Osteoblast (primary cell): ENCODE measurements at regions not wholly inside any gene's neighbourhood (a gene's known extent, or its start where the extent isn't known, plus 50 kb on each side); places are given as distances from the start of the nearest gene placed in this dataset.

Experiments used
- DNase-seq: peaks from one replicate; pipeline ENCODE4 v3.0.0; 2011; ENCODE audit warnings: low spot score, mixed read lengths; ENCODE audit not compliant: insufficient read length; ENCODE audit errors: missing footprints
- H2AFZ ChIP-seq: 2 replicates; pipeline ENCODE4 v1.6.0; 2011; ENCODE audit warnings: mild to moderate bottlenecking, low read length
- H3K27ac ChIP-seq: 2 replicates; pipeline ENCODE4 v1.5.1; 2011; ENCODE audit warnings: mild to moderate bottlenecking, low read depth, low read length, moderate library complexity
- H3K27me3 ChIP-seq: 2 replicates; pipeline ENCODE4 v1.6.0; 2012; ENCODE audit warnings: mild to moderate bottlenecking, control low read depth, inconsistent platforms, low read length, moderate library complexity; ENCODE audit not compliant: insufficient read depth
- H3K36me3 ChIP-seq: 2 replicates; pipeline ENCODE4 v1.5.1; 2011; ENCODE audit warnings: mild to moderate bottlenecking, low read length, control low read depth, moderate library complexity; ENCODE audit not compliant: insufficient read depth
- H3K4me1 ChIP-seq: 2 replicates; pipeline ENCODE4 v1.5.1; 2011; ENCODE audit warnings: mild to moderate bottlenecking, low read length, control low read depth, moderate library complexity; ENCODE audit not compliant: insufficient read depth
- H3K4me2 ChIP-seq: 2 replicates; pipeline ENCODE4 v1.6.0; 2011; ENCODE audit warnings: mild to moderate bottlenecking, low read length; ENCODE audit not compliant: insufficient read depth
- H3K4me3 ChIP-seq: fragments of 200-600 bp; sonication (generic); 3 replicates; pipeline ENCODE4 v1.5.1; 2012; ENCODE audit warnings: mild to moderate bottlenecking, low read length, inconsistent platforms; ENCODE audit not compliant: insufficient read depth
- H3K79me2 ChIP-seq: 2 replicates; pipeline ENCODE4 v1.6.0; 2012; ENCODE audit warnings: mild to moderate bottlenecking, low read length, control low read depth, inconsistent platforms; ENCODE audit not compliant: insufficient read depth
- H3K9me3 ChIP-seq: 2 replicates; pipeline ENCODE4 v1.5.1; 2011; ENCODE audit warnings: low read depth, low read length, control low read depth
- H4K20me1 ChIP-seq: 2 replicates; pipeline ENCODE4 v1.6.0; 2012; ENCODE audit warnings: mild to moderate bottlenecking, low read length, control low read depth; ENCODE audit not compliant: insufficient read depth
- CTCF ChIP-seq: IDR thresholded peaks from 2 replicates; pipeline ENCODE4 v1.5.1; 2011; ENCODE audit warnings: mild to moderate bottlenecking, low read depth, low read length, moderate library complexity; ENCODE audit errors: extremely low read depth

DNA sequence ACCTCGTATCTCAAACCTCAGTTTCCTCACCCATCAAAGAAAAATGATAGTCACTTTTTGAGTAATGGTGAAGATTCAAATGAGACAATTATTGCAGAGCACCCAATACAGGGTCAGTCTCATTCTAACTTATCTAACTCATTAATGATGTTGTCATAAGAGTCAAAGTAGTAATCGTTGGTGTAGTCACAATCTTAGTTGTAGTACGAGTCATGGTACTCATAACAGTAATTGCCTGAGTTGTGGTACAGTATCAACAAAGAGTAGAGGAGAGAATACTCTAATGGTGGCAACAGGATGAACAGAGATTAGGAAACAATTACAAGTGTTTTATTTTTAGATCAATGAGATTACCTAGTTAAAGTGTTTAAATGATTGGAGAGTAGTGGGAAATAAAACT lies 93.6 kb upstream of the TMTC2 start:
- DNase-seq: no peak
- H3K4me1 ChIP-seq: no peaks in the 10 kb centered on the region
- H3K4me2 ChIP-seq: no peak overlapping the region
- no peaks in the 10 kb centered on the region for H3K9me3 ChIP-seq
- no peak overlapping the region for H3K4me3 ChIP-seq
- H4K20me1 ChIP-seq: no peaks in the 10 kb centered on the region
- no peak overlapping the region for H3K27ac ChIP-seq
- H2AFZ ChIP-seq: no peak overlapping the region
- no peak for TF ChIP-seq CTCF
- no peaks in the 10 kb centered on the region for H3K27me3 ChIP-seq
- no peaks in the 10 kb centered on the region for H3K79me2 ChIP-seq
- H3K36me3 ChIP-seq: no peaks in the 10 kb centered on the region

- no peaks in the 10 kb centered on the region for H3K4me1 ChIP-seq
- no peaks in the 10 kb centered on the region for H3K27me3 ChIP-seq
- H3K79me2 ChIP-seq: no peaks in the 10 kb centered on the region
- no peaks in the 10 kb centered on the region for H4K20me1 ChIP-seq
- no peak overlapping the region for H3K4me3 ChIP-seq
- no peaks in the 10 kb centered on the region for H3K36me3 ChIP-seq
- H3K4me2 ChIP-seq: no peak overlapping the region
- no peak overlapping the region for H3K27ac ChIP-seq
- no peak overlapping the region for H2AFZ ChIP-seq
- DNase-seq: peak; percentile 48
- TF ChIP-seq CTCF: no peak
- no peaks in the 10 kb centered on the region for H3K9me3 ChIP-seq
Measured at GRCh38 chr12:82593901-82594396, 92.8 kb upstream of the TMTC2 start.

GRCh38 chr12:82595941-82596340 lies 90.8 kb upstream of the TMTC2 start:
- Histone ChIP-seq H3K4me3 (no peak overlapping the region), H3K27me3 (no peaks in the 10 kb centered on the region), H3K79me2 (no peaks in the 10 kb centered on the region), H4K20me1 (no peaks in the 10 kb centered on the region), H3K4me2 (no peak overlapping the region), H3K4me1 (no peaks in the 10 kb centered on the region), H3K36me3 (no peaks in the 10 kb centered on the region), H3K27ac (no peak overlapping the region), H2AFZ (no peak overlapping the region), H3K9me3 (no peaks in the 10 kb centered on the region)
- TF ChIP-seq CTCF: no peak
- DNase-seq: no peak

GRCh38 chr12:82596483-82596882 lies 90.2 kb upstream of the TMTC2 start:
- no peak overlapping the region for H3K4me2 ChIP-seq

More at GRCh38 chr12:82596483-82596882, 90.2 kb upstream of the TMTC2 start:
- no peaks in the 10 kb centered on the region for H3K79me2 ChIP-seq
- TF ChIP-seq CTCF: no peak
- no peaks in the 10 kb centered on the region for H3K36me3 ChIP-seq
- H3K4me3 ChIP-seq: no peak overlapping the region
- H3K27me3 ChIP-seq: no peaks in the 10 kb centered on the region
- no peaks in the 10 kb centered on the region for H3K4me1 ChIP-seq
- no peak for DNase-seq
- H2AFZ ChIP-seq: no peak overlapping the region
- no peaks in the 10 kb centered on the region for H3K9me3 ChIP-seq
- H4K20me1 ChIP-seq: no peaks in the 10 kb centered on the region
- H3K27ac ChIP-seq: no peak overlapping the region
